ENCODE measurements at regions not wholly inside any gene's neighbourhood (a gene's known extent, or its start where the extent isn't known, plus 50 kb on each side); places are given as distances from the start of the nearest gene placed in this dataset.
A peak's percentile ranks its signal among the peaks of the same experiment; 100 is the strongest.

- no peak for TF ChIP-seq CTCF (IDR thresholded peaks at IDR 0.05; ENCODE audit: insufficient read depth, low read length, missing control alignments)
- no peak for DNase-seq (ENCODE audit: low read depth, low spot score)
- H3K4me3 ChIP-seq (ENCODE audit: low read depth, low read length): no peak overlapping the region
- POLR2A ChIA-PET: no interaction called here
- CTCF ChIA-PET: interaction anchor here (2.6 kb wide), 1 partner anchor 646 kb away, joined by 7 read pairs; no protein-coding TSS in a partner anchor
Observed at GRCh38 chr4:100739426-100739825, 221.6 kb upstream of the EMCN start.

DNA sequence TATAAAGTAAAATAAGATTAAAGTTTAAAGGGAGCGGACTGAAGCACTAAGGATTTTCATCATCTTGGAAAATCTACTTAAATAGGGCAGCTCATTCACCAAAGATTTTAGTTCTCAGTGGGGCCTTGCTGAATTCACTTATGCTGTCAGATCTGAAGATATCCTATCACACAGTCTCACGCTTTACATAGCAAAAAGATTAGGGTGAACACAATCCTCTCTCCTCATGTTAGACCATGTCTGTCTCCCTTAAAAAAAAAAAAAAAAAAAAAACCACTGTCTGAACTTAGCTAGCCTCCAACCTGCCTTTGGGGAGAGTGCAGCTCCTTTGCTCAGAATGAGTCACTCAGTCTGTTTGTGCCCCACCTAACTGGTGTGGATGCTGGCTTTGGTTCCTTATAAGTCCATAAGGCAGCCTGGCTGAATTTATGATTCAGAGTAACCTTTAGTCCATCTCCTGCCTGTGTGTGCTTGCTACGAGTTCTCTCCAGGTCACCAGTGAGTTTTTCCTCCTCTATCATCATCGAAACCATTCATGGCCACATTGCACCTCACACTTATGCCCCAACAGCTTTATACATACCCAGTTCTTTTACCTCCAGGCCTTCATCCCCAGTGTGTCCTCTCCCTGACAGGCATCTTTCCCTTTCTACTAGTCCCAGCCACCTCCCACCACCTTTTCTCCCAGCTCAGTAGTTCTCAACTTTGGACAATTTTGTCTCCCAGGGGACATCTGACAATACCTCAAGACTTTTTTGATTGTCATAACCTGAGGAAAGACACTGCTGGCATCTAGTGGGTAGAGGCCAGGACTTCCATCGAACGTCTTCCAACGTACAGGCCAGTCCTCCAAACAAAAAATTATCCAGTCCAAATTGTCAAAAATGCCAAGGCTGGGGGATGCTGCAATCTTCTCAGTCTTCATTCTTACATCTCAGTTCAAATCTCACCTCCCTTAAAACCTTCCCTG lies 220.7 kb upstream of the EMCN start:
- ChIA-PET CTCF (interaction anchor here (0.6 to 2.6 kb wide), 2 partner anchors 194 to 645 kb away, joined by 3 to 7 read pairs; no protein-coding TSS in a partner anchor), POLR2A (no interaction called here)
- H3K4me3 ChIP-seq (ENCODE audit: low read depth, low read length): no peak overlapping the region
- peak; percentile 1 for DNase-seq (ENCODE audit: low read depth, low spot score)
- TF ChIP-seq CTCF (IDR thresholded peaks at IDR 0.05; ENCODE audit: insufficient read depth, low read length, missing control alignments): no peak

- H3K4me3 ChIP-seq (ENCODE audit: low read depth, low read length): no peak overlapping the region
- ChIA-PET POLR2A (no interaction called here), CTCF (interaction anchor here (2.6 kb wide), 1 partner anchor 643 kb away, joined by 7 read pairs; no protein-coding TSS in a partner anchor)
- DNase-seq (ENCODE audit: low read depth, low spot score): no peak
- TF ChIP-seq CTCF (IDR thresholded peaks at IDR 0.05; ENCODE audit: insufficient read depth, low read length, missing control alignments): no peak
Observed at GRCh38 chr4:100736641-100737451, 219.0 kb upstream of the EMCN start.

GRCh38 chr4:100728861-100729260 lies 211.0 kb upstream of the EMCN start:
- no peak for TF ChIP-seq CTCF (IDR thresholded peaks at IDR 0.05; ENCODE audit: insufficient read depth, low read length, missing control alignments)
- no peak overlapping the region for H3K4me3 ChIP-seq (ENCODE audit: low read depth, low read length)
- no peak for DNase-seq (ENCODE audit: low read depth, low spot score)
- CTCF ChIA-PET: no interaction called here
- POLR2A ChIA-PET: no interaction called here

GRCh38 chr4:100722866-100723459 lies 205.1 kb upstream of the EMCN start:
- TF ChIP-seq CTCF (IDR thresholded peaks at IDR 0.05; ENCODE audit: insufficient read depth, low read length, missing control alignments): no peak
- H3K4me3 ChIP-seq (ENCODE audit: low read depth, low read length): no peak overlapping the region
- POLR2A ChIA-PET: no interaction called here
- DNase-seq (ENCODE audit: low read depth, low spot score): no peak
- CTCF ChIA-PET: no interaction called here
